H9 (cell line): ENCODE measurements at regions not wholly inside any gene's neighbourhood (a gene's known extent, or its start where the extent isn't known, plus 50 kb on each side); places are given as distances from the start of the nearest gene placed in this dataset.

ENCODE experiments used
- DNase-seq: peaks from one replicate; pipeline ENCODE4 v3.0.0-alpha.2; 2017
- H2AFZ ChIP-seq: one replicate; pipeline ENCODE4 v1.6.1; 2013; ENCODE audit warnings: mild to moderate bottlenecking, low read length, control low read depth, moderate library complexity
- H2AK5ac ChIP-seq: 2 replicates; pipeline ENCODE4 v1.6.1; 2013; ENCODE audit warnings: low read length, control low read depth, mixed read lengths; ENCODE audit not compliant: insufficient read length
- H2BK120ac ChIP-seq: one replicate; pipeline ENCODE4 v1.6.1; 2013; ENCODE audit warnings: low read depth, mild to moderate bottlenecking, low read length, control low read depth, inconsistent platforms; ENCODE audit not compliant: poor library complexity, severe bottlenecking
- H2BK12ac ChIP-seq: 2 replicates; pipeline ENCODE4 v1.6.1; 2013; ENCODE audit warnings: low read length, control low read depth, mixed read lengths, low read depth; ENCODE audit not compliant: insufficient read length
- H2BK15ac ChIP-seq: 2 replicates; pipeline ENCODE4 v1.6.1; 2013; ENCODE audit warnings: low read depth, low read length, control low read depth
- H2BK20ac ChIP-seq: one replicate; pipeline ENCODE4 v1.6.1; 2013; ENCODE audit warnings: low read depth, mild to moderate bottlenecking, low read length, control low read depth, inconsistent platforms; ENCODE audit not compliant: poor library complexity, severe bottlenecking
- H2BK5ac ChIP-seq: 2 replicates; pipeline ENCODE4 v1.6.1; 2013; ENCODE audit warnings: low read length, control low read depth, mixed read lengths; ENCODE audit not compliant: insufficient read length
- H3K14ac ChIP-seq: 2 replicates; pipeline ENCODE4 v1.6.1; 2013; ENCODE audit warnings: low read length, control low read depth; ENCODE audit not compliant: insufficient read depth
- H3K18ac ChIP-seq: 2 replicates; pipeline ENCODE4 v1.6.1; 2013; ENCODE audit warnings: low read depth, mild to moderate bottlenecking, mixed read lengths, low read length, control low read depth; ENCODE audit not compliant: insufficient read length
- H3K23ac ChIP-seq: 2 replicates; pipeline ENCODE4 v1.6.1; 2013; ENCODE audit warnings: low read length, control low read depth, mixed read lengths, low read depth; ENCODE audit not compliant: insufficient read length
- H3K23me2 ChIP-seq: 2 replicates; pipeline ENCODE4 v1.6.1; 2013; ENCODE audit warnings: low read depth, mild to moderate bottlenecking, mixed read lengths, low read length, control low read depth; ENCODE audit not compliant: insufficient read length, poor library complexity, severe bottlenecking
- H3K27ac ChIP-seq: 2 replicates; pipeline ENCODE4 v1.5.1; 2013; ENCODE audit warnings: low read length, control low read depth, mixed read lengths, low read depth; ENCODE audit not compliant: insufficient read length
- H3K27me3 ChIP-seq: 2 replicates; pipeline ENCODE4 v1.6.1; 2013; ENCODE audit warnings: low read length, control low read depth, inconsistent platforms; ENCODE audit not compliant: insufficient read depth
- H3K4ac ChIP-seq: 2 replicates; pipeline ENCODE4 v1.6.1; 2013; ENCODE audit warnings: low read depth, mild to moderate bottlenecking, control low read depth, inconsistent platforms, low read length, moderate library complexity
- H3K4me1 ChIP-seq: 2 replicates; pipeline ENCODE4 v1.6.1; 2013; ENCODE audit warnings: low read length, control low read depth, inconsistent platforms; ENCODE audit not compliant: insufficient read depth
- H3K4me2 ChIP-seq: 2 replicates; pipeline ENCODE4 v1.6.1; 2013; ENCODE audit warnings: low read length, control low read depth, mixed read lengths; ENCODE audit not compliant: insufficient read length, insufficient read depth
- H3K56ac ChIP-seq: 2 replicates; pipeline ENCODE4 v1.6.1; 2013; ENCODE audit warnings: low read depth, mild to moderate bottlenecking, mixed read lengths, low read length, control low read depth; ENCODE audit not compliant: insufficient read length
- H3K79me1 ChIP-seq: 2 replicates; pipeline ENCODE4 v1.6.1; 2013; ENCODE audit warnings: low read depth, mild to moderate bottlenecking, moderate library complexity, low read length, control low read depth, inconsistent platforms; ENCODE audit not compliant: insufficient read depth, poor library complexity, severe bottlenecking
- H3K79me2 ChIP-seq: 2 replicates; pipeline ENCODE4 v1.6.1; 2013; ENCODE audit warnings: low read length, control low read depth, inconsistent platforms; ENCODE audit not compliant: insufficient read depth
- H3K9ac ChIP-seq: 2 replicates; pipeline ENCODE4 v1.6.1; 2013; ENCODE audit warnings: low read length, control low read depth, mixed read lengths; ENCODE audit not compliant: insufficient read length; ENCODE audit errors: extremely low read depth
- H3K9me3 ChIP-seq: one replicate; pipeline ENCODE4 v1.6.1; 2013; ENCODE audit warnings: low read depth, low read length, inconsistent platforms; ENCODE audit not compliant: control insufficient read depth
- H3T11ph ChIP-seq: one replicate; pipeline ENCODE4 v1.6.1; 2013; ENCODE audit warnings: mild to moderate bottlenecking, low read length, control low read depth, inconsistent platforms
- H4K20me1 ChIP-seq: one replicate; pipeline ENCODE4 v1.6.1; 2013; ENCODE audit not compliant: control insufficient read depth, insufficient read length, insufficient read depth
- H4K5ac ChIP-seq: 2 replicates; pipeline ENCODE4 v1.6.1; 2013; ENCODE audit warnings: low read depth, mild to moderate bottlenecking, mixed read lengths, low read length, control low read depth; ENCODE audit not compliant: insufficient read length
- H4K8ac ChIP-seq: replicated peaks from 2 replicates; pipeline ENCODE4 v1.6.1; 2013; ENCODE audit warnings: low read length, control low read depth, mixed read lengths, low read depth; ENCODE audit not compliant: insufficient read length
- H4K91ac ChIP-seq: 2 replicates; pipeline ENCODE4 v1.6.1; 2013; ENCODE audit warnings: low read depth, mild to moderate bottlenecking, moderate library complexity, mixed read lengths, low read length, control low read depth; ENCODE audit not compliant: insufficient read length
- H3K27ac Mint-ChIP-seq, 3 experiments: 2 replicates in 2 of 3; 3 replicates in 1 of 3; pipeline ENCODE4 v1.8.0; 2020 to 2021; ENCODE audit warnings: mixed read lengths in 3 of 3, mild to moderate bottlenecking in 1 of 3, moderate library complexity in 1 of 3
- H3K27me3 Mint-ChIP-seq: 2 replicates; pipeline ENCODE4 v1.8.0; 2021; ENCODE audit warnings: low read depth, mild to moderate bottlenecking, moderate library complexity, mixed read lengths
- H3K36me3 Mint-ChIP-seq, 3 experiments: 2 replicates in 2 of 3; 3 replicates in 1 of 3; pipeline ENCODE4 v1.8.0; 2020 to 2021; ENCODE audit warnings: low read depth in 3 of 3, mixed read lengths in 3 of 3; ENCODE audit not compliant: insufficient read depth in 1 of 3
- H3K4me1 Mint-ChIP-seq, 2 experiments: 2 replicates each; pipeline ENCODE4 v1.8.0; 2020; ENCODE audit warnings: mixed read lengths in 2 of 2
- H3K4me3 Mint-ChIP-seq, 2 experiments: 2 replicates in 1 of 2; 3 replicates in 1 of 2; pipeline ENCODE4 v1.8.0; 2020 to 2021; ENCODE audit warnings: mild to moderate bottlenecking in 2 of 2, mixed read lengths in 2 of 2, moderate library complexity in 1 of 2
- H3K9me3 Mint-ChIP-seq, 2 experiments: 2 replicates in 1 of 2; 3 replicates in 1 of 2; pipeline ENCODE4 v1.8.0; 2020; ENCODE audit warnings: mild to moderate bottlenecking in 2 of 2, mixed read lengths in 2 of 2, moderate library complexity in 1 of 2
- CTCF ChIP-seq: fragments of 200-600 bp; sonication (generic); conservative IDR thresholded peaks from 3 replicates; pipeline ENCODE4 v1.8.0; 2021; ENCODE audit warnings: antibody characterized with exemption, mild to moderate bottlenecking
- WGBS: extraction: QIAGEN DNeasy Blood & Tissue Kit; methylation state at CpG from one replicate; pipeline ENCODE4 v1.1.7; 2013; ENCODE audit warnings: missing lambda C conversion rate, low lambda C conversion rate, mixed read lengths; ENCODE audit not compliant: insufficient read length; ENCODE audit errors: extremely low coverage; 5-methylcytosine and 5-hydroxymethylcytosine counted together

- no peaks in the 10 kb centered on the region for H3K4me1 Mint-ChIP-seq
- H2BK5ac ChIP-seq = no peak overlapping the region
Observed at GRCh38 chr3:180529778-180530177, 72.2 kb upstream of the TTC14 start.

More at GRCh38 chr3:180529778-180530177, 72.2 kb upstream of the TTC14 start:
- Mint-ChIP-seq H3K27me3 (no peaks in the 10 kb centered on the region; the same call in 1 of the 2 replicates), H3K9me3 (no peaks in the 10 kb centered on the region), H3K4me3 (no peak overlapping the region), H3K36me3 (no peaks in the 10 kb centered on the region; a peak in 1 of 7 replicates), H3K27ac (no peak overlapping the region)
- WGBS = no CpG with 5 or more reads among the region's 5 CpGs
- Histone ChIP-seq H3K9ac (no peak overlapping the region), H4K20me1 (no peaks in the 10 kb centered on the region), H3T11ph (no peak overlapping the region), H3K18ac (no peak overlapping the region), H3K79me1 (no peaks in the 10 kb centered on the region), H3K23ac (no peak overlapping the region), H2AFZ (no peak overlapping the region), H3K27me3 (no peaks in the 10 kb centered on the region), H3K9me3 (no peaks in the 10 kb centered on the region), H3K14ac (no peak overlapping the region), H3K4me2 (no peak overlapping the region), H4K91ac (no peak overlapping the region), H3K27ac (no peak overlapping the region), H3K79me2 (no peaks in the 10 kb centered on the region), H2BK20ac (no peak overlapping the region), H4K8ac (no peak overlapping the region), H3K23me2 (no peaks in the 10 kb centered on the region), H2BK120ac (no peak overlapping the region), H3K4ac (no peak overlapping the region), H2BK12ac (no peak overlapping the region), H2AK5ac (no peak overlapping the region), H3K56ac (no peak overlapping the region), H3K4me1 (no peaks in the 10 kb centered on the region), H4K5ac (no peak overlapping the region), H2BK15ac (no peak overlapping the region)
- DNase-seq = no peak
- TF ChIP-seq CTCF = no peak
